AG04449 (cell line): ENCODE measurements at regions not wholly inside any gene's neighbourhood (a gene's known extent, or its start where the extent isn't known, plus 50 kb on each side); places are given as distances from the start of the nearest gene placed in this dataset.

ENCODE experiments used
- CTCF ChIA-PET: fragments of 350-600 bp; formaldehyde crosslinking; extraction: SDS; loops from one replicate; lab custom pipeline; 2021; ENCODE audit warnings: antibody characterized with exemption; lab: Yijun Ruan, JAX
- POLR2A ChIA-PET: fragments of 400-600, 350-600 bp; formaldehyde crosslinking; extraction: SDS; loops from one replicate; lab custom pipeline; 2020; ENCODE audit warnings: antibody characterized with exemption, inconsistent platforms; lab: Yijun Ruan, JAX
- DNase-seq: peaks from one replicate; pipeline ENCODE4 v3.0.0-alpha.2; 2010; ENCODE audit warnings: low read depth, low spot score
- H3K4me3 ChIP-seq: 2 replicates; pipeline ENCODE4 v1.5.1; 2011; ENCODE audit warnings: low read depth, mild to moderate bottlenecking, control low read depth, low read length
- CTCF ChIP-seq: IDR thresholded peaks from one replicate; pipeline ENCODE4 v1.5.1; 2011; ENCODE audit warnings: mild to moderate bottlenecking, moderate library complexity, low read length, control low read depth, inconsistent platforms; ENCODE audit not compliant: insufficient read depth; ENCODE audit errors: missing control alignments

- DNase-seq = no peak
- POLR2A ChIA-PET = no interaction called here
- H3K4me3 ChIP-seq = no peak overlapping the region
- CTCF ChIA-PET = interaction anchor here (1.0 to 1.9 kb wide), 4 partner anchors 8 to 248 kb away, joined by 3 to 8 read pairs (median 3); no protein-coding TSS in a partner anchor
- peak; percentile 6 for TF ChIP-seq CTCF
Measured at GRCh38 chr1:30601316-30602085, 121.9 kb downstream of the MATN1 start.

GRCh38 chr1:30600706-30601105 lies 122.7 kb downstream of the MATN1 start:
- ChIA-PET POLR2A (no interaction called here), CTCF (interaction anchor here (1.2 to 1.9 kb wide), 2 partner anchors 9 to 150 kb away, joined by 3 to 8 read pairs; no protein-coding TSS in a partner anchor)
- no peak overlapping the region for H3K4me3 ChIP-seq
- DNase-seq = no peak
- TF ChIP-seq CTCF = no peak

GRCh38 chr1:30600258-30600657 lies 123.1 kb downstream of the MATN1 start:
- ChIA-PET CTCF (interaction anchor here (1.9 kb wide), 1 partner anchor 149 kb away, joined by 8 read pairs; no protein-coding TSS in a partner anchor), POLR2A (no interaction called here)
- TF ChIP-seq CTCF = no peak
- no peak overlapping the region for H3K4me3 ChIP-seq
- DNase-seq = no peak

GRCh38 chr1:30599721-30600120 lies 123.7 kb downstream of the MATN1 start:
- DNase-seq = no peak
- no peak for TF ChIP-seq CTCF
- POLR2A ChIA-PET = no interaction called here
- CTCF ChIA-PET = no interaction called here
- no peak overlapping the region for H3K4me3 ChIP-seq

- CTCF ChIA-PET = no interaction called here
- DNase-seq = no peak
- no peak for TF ChIP-seq CTCF
- H3K4me3 ChIP-seq = no peak overlapping the region
- POLR2A ChIA-PET = no interaction called here
Measured at GRCh38 chr1:30598571-30599114, 124.7 kb downstream of the MATN1 start.

- no peak overlapping the region for H3K4me3 ChIP-seq
- TF ChIP-seq CTCF = no peak
- ChIA-PET CTCF (no interaction called here), POLR2A (no interaction called here)
- no peak for DNase-seq
Measured at GRCh38 chr1:30597711-30598110, 125.7 kb downstream of the MATN1 start.
